Prostate gland (tissue), 2 donors: ENCODE measurements at regions not wholly inside any gene's neighbourhood (a gene's known extent, or its start where the extent isn't known, plus 50 kb on each side); places are given as distances from the start of the nearest gene placed in this dataset.

ENCODE experiments used
- POLR2A ChIP-seq: fragments of 450-650 bp; IDR thresholded peaks from one replicate; pipeline ENCODE4 v1.6.1; 2016; ENCODE audit warnings: antibody characterized with exemption, mild to moderate bottlenecking
- TF ChIP-seq, protein P1 (sequence below), 4 experiments: fragments of 200-600 bp in 2 of 4; fragments of 450-650 bp in 2 of 4; sonication (generic) in 2 of 4; IDR thresholded peaks; 1 replicate in 3 of 4; 2 replicates in 1 of 4; pipeline ENCODE4 v1.5.1; 2016 to 2019; ENCODE audit warnings: antibody characterized with exemption in 4 of 4, mild to moderate bottlenecking in 2 of 4, moderate library complexity in 2 of 4

DNA sequence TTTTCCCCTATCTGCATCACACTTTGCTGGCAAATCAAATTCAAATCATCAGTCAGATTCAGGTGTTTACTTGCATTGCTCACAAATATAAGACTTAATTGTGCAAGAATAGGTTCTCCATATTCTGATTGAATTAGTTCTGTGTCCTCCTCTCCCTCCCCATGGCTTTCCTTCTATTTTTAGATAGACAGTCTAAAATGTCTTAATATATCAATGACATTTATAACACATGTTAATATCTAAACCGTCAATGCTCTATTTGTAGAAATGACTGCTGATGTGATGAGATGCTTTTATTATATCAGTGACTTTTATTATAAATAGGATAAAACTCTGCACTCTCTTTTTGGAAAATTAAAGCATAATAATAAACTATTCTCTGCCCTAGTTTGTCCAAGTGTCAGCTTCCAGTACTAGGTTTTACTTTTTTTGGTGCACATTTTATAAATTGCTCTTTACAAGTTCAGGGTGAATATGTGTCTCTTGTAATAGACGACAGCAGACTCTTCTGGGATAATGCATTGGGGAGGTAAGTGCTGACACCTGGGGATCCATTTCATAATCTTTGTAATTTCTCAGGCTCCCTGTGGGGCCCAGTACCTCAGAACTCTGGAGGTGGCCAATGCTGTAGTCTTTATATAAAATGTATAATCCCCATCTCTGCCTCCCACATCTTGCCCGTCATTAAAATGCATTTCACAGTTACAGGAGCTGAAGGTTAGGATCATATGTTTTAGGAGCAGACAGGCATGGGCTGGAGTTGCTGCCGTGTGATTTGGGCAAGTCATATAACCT, 321.5 kb downstream of the BRINP1 start:
- TF ChIP-seq, protein P1, sequence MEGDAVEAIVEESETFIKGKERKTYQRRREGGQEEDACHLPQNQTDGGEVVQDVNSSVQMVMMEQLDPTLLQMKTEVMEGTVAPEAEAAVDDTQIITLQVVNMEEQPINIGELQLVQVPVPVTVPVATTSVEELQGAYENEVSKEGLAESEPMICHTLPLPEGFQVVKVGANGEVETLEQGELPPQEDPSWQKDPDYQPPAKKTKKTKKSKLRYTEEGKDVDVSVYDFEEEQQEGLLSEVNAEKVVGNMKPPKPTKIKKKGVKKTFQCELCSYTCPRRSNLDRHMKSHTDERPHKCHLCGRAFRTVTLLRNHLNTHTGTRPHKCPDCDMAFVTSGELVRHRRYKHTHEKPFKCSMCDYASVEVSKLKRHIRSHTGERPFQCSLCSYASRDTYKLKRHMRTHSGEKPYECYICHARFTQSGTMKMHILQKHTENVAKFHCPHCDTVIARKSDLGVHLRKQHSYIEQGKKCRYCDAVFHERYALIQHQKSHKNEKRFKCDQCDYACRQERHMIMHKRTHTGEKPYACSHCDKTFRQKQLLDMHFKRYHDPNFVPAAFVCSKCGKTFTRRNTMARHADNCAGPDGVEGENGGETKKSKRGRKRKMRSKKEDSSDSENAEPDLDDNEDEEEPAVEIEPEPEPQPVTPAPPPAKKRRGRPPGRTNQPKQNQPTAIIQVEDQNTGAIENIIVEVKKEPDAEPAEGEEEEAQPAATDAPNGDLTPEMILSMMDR (IDR thresholded peaks at IDR 0.05): no peak
- TF ChIP-seq POLR2A: no peak
